Sigmoid colon (tissue), 4 donors: ENCODE measurements at regions not wholly inside any gene's neighbourhood (a gene's known extent, or its start where the extent isn't known, plus 50 kb on each side); places are given as distances from the start of the nearest gene placed in this dataset.

Source experiments
- CTCF ChIP-seq, 4 experiments: fragments of 450-650 bp in 3 of 4; fragments of 200-600 bp in 1 of 4; IDR thresholded peaks; one replicate each; pipeline ENCODE4 v1.5.1; 2016 to 2019; ENCODE audit warnings: antibody characterized with exemption in 4 of 4, mild to moderate bottlenecking in 3 of 4, moderate library complexity in 2 of 4
- EP300 ChIP-seq, 4 donors: sonication (generic); formaldehyde crosslinking; IDR thresholded peaks; one replicate each; pipeline ENCODE4 v1.6.1; 2017; ENCODE audit warnings: antibody characterized with exemption in 4 of 4
- POLR2A ChIP-seq, 2 donors: fragments of 450-650 bp; IDR thresholded peaks; one replicate each; pipeline ENCODE4 v1.6.1; 2016; ENCODE audit warnings: antibody characterized with exemption in 2 of 2, mild to moderate bottlenecking in 2 of 2, moderate library complexity in 2 of 2
- POLR2AphosphoS5 ChIP-seq, 4 donors: sonication (generic); formaldehyde crosslinking; IDR thresholded peaks; one replicate each; pipeline ENCODE4 v1.6.1; 2017; ENCODE audit warnings: antibody characterized with exemption in 4 of 4

- TF ChIP-seq CTCF (IDR thresholded peaks at IDR 0.05) (no peak), POLR2A (IDR thresholded peaks at IDR 0.05) (no peak), EP300 (IDR thresholded peaks at IDR 0.05) (no peak), POLR2AphosphoS5 (IDR thresholded peaks at IDR 0.05) (no peak)
These were observed 112.5 kb downstream of the RAP2B start for GRCh38 chr3:153274561-153274960.
